HepG2 (cell line): ENCODE measurements at regions not wholly inside any gene's neighbourhood (a gene's known extent, or its start where the extent isn't known, plus 50 kb on each side); places are given as distances from the start of the nearest gene placed in this dataset.

Experiments used
- CTCF ChIP-seq: sonication (generic); formaldehyde crosslinking; IDR thresholded peaks from 2 replicates; pipeline ENCODE4 v1.5.0; 2020; ENCODE audit warnings: mild to moderate bottlenecking, missing genetic modification reagents, moderate library complexity
- ZFX ChIP-seq: sonication (generic); formaldehyde crosslinking; IDR thresholded peaks from 2 replicates; pipeline ENCODE4 v1.4.0; 2020; ENCODE audit warnings: mild to moderate bottlenecking, low read depth, missing genetic modification reagents, moderate library complexity

DNA sequence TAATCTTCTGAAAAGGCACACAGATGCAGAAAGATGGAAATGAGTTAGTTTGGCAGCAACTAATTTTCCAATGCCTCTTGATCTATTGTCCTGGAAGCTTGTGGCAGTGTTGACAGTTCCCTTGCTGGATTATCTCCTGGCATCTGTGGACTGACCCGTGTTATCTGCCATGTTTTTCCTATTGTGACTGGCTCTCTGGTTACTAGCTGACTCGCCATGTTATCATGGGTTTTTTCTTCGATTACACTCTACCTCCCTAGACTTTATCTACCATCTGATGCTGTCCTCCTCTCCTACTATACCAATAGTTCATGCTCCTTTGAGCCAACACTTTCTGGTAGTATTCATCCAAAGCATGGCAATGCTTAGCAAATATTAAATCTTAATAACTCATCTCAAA lies 63.3 kb upstream of the FLRT2 start:
- no peak for TF ChIP-seq ZFX
- no peak for TF ChIP-seq CTCF (CRISPR knock-in tag)
